ENCODE measurements at regions not wholly inside any gene's neighbourhood (a gene's known extent, or its start where the extent isn't known, plus 50 kb on each side); places are given as distances from the start of the nearest gene placed in this dataset.

DNA sequence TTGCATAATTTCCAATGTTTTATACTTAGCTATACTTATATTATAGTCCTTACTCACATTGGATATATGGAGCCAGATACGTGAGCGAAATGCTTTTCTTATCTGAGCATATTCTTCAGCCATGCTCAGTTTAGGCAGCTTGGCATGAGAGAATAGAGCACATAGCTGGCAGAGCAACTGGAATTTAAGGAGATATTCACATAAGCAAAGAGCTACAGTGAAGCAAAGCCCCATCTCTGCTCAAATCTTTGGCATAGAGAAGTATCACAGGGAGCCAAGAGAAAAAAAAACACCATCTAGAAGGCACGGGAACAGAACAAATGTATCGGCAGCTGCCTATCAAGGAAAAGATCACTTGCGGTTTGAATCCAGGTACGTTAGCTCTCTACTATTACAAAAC lies 734.2 kb upstream of the KIF2B start:
- Histone ChIP-seq H4K20me1 (ENCODE audit: insufficient read depth, low read length) (no peaks in the 10 kb centered on the region), H3K27me3 (ENCODE audit: low read depth, low read length) (no peaks in the 10 kb centered on the region), H3K9me3 (ENCODE audit: insufficient read depth, low read length) (no peaks in the 10 kb centered on the region), H2AFZ (ENCODE audit: low read depth, low read length) (no peak overlapping the region), H3K4me3 (ENCODE audit: low read length) (no peak overlapping the region), H3K79me2 (ENCODE audit: low read length) (no peaks in the 10 kb centered on the region), H3K36me3 (replicated peaks; ENCODE audit: low read depth, low read length) (no peaks in the 10 kb centered on the region), H3K27ac (ENCODE audit: low read length) (no peak overlapping the region), H3K4me1 (ENCODE audit: low read length) (no peaks in the 10 kb centered on the region), H3K9ac (ENCODE audit: low read length) (no peak overlapping the region), H3K4me2 (ENCODE audit: low read length) (no peak overlapping the region)
- no peak for TF ChIP-seq EZH2phosphoT487 (IDR thresholded peaks at IDR 0.05; ENCODE audit: low read depth)
- TF ChIP-seq, protein P1, sequence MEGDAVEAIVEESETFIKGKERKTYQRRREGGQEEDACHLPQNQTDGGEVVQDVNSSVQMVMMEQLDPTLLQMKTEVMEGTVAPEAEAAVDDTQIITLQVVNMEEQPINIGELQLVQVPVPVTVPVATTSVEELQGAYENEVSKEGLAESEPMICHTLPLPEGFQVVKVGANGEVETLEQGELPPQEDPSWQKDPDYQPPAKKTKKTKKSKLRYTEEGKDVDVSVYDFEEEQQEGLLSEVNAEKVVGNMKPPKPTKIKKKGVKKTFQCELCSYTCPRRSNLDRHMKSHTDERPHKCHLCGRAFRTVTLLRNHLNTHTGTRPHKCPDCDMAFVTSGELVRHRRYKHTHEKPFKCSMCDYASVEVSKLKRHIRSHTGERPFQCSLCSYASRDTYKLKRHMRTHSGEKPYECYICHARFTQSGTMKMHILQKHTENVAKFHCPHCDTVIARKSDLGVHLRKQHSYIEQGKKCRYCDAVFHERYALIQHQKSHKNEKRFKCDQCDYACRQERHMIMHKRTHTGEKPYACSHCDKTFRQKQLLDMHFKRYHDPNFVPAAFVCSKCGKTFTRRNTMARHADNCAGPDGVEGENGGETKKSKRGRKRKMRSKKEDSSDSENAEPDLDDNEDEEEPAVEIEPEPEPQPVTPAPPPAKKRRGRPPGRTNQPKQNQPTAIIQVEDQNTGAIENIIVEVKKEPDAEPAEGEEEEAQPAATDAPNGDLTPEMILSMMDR (IDR thresholded peaks at IDR 0.05; ENCODE audit: low read depth, low read length): no peak

DNA sequence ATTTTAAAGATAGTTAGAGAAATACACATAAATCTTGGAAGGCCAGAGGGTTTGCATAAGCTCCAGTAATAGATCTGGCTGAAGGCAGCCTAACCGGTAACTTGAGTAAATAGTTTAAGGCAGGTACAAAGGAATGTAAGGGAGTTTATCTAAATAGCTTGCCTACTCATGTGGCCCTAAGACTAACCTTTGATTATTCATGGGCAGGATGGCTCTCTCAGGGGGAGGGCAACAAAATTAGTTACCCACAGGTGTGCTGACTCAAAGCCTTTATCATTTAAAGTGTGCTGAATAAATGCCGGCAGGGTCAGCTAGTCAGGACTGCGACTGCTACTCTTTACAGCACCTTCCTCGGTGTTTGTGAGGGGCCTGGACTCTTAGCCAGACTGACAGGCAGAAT lies 761.3 kb upstream of the KIF2B start:
- TF ChIP-seq EZH2phosphoT487 (IDR thresholded peaks at IDR 0.05; ENCODE audit: low read depth): no peak
- TF ChIP-seq, protein P1 (IDR thresholded peaks at IDR 0.05; ENCODE audit: low read depth, low read length): no peak
- no peaks in the 10 kb centered on the region for H3K79me2 ChIP-seq (ENCODE audit: low read length)
- no peaks in the 10 kb centered on the region for H3K9me3 ChIP-seq (ENCODE audit: insufficient read depth, low read length)
- H3K4me2 ChIP-seq (ENCODE audit: low read length): no peak overlapping the region
- no peaks in the 10 kb centered on the region for H3K4me1 ChIP-seq (ENCODE audit: low read length)
- no peaks in the 10 kb centered on the region for H3K36me3 ChIP-seq (replicated peaks; ENCODE audit: low read depth, low read length)
- H3K27me3 ChIP-seq (ENCODE audit: low read depth, low read length): no peaks in the 10 kb centered on the region
- H3K9ac ChIP-seq (ENCODE audit: low read length): no peak overlapping the region
- H3K27ac ChIP-seq (ENCODE audit: low read length): no peak overlapping the region
- no peaks in the 10 kb centered on the region for H4K20me1 ChIP-seq (ENCODE audit: insufficient read depth, low read length)
- H3K4me3 ChIP-seq (ENCODE audit: low read length): no peak overlapping the region
- no peak overlapping the region for H2AFZ ChIP-seq (ENCODE audit: low read depth, low read length)

DNA sequence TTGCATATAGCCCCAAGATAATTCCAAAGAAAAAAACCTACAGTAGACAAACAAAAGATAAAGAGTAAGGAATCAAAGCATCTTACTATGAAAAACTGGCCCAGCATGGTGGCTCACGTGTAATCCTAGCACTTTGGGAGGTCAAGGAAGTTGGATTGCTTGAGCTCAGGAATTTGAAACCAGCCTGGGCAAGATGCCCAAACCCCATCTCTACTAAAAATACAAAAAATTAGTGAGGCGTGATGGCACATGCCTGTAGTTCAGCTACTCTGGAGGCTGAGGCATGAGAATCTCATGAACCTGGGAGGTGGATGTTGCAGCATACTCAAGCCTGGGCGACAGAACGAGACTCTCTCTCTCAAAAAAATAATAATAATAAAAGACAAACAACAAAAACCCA lies 764.7 kb upstream of the KIF2B start:
- Histone ChIP-seq H2AFZ (ENCODE audit: low read depth, low read length) (no peak overlapping the region), H3K9me3 (ENCODE audit: insufficient read depth, low read length) (no peaks in the 10 kb centered on the region), H3K4me3 (ENCODE audit: low read length) (no peak overlapping the region), H3K9ac (ENCODE audit: low read length) (no peak overlapping the region), H3K4me1 (ENCODE audit: low read length) (no peaks in the 10 kb centered on the region), H3K27ac (ENCODE audit: low read length) (no peak overlapping the region), H4K20me1 (ENCODE audit: insufficient read depth, low read length) (no peaks in the 10 kb centered on the region), H3K27me3 (ENCODE audit: low read depth, low read length) (no peaks in the 10 kb centered on the region), H3K36me3 (replicated peaks; ENCODE audit: low read depth, low read length) (no peaks in the 10 kb centered on the region), H3K79me2 (ENCODE audit: low read length) (no peaks in the 10 kb centered on the region), H3K4me2 (ENCODE audit: low read length) (no peak overlapping the region)
- TF ChIP-seq, protein P1 (IDR thresholded peaks at IDR 0.05; ENCODE audit: low read depth, low read length): no peak
- no peak for TF ChIP-seq EZH2phosphoT487 (IDR thresholded peaks at IDR 0.05; ENCODE audit: low read depth)

- Histone ChIP-seq H2AFZ (ENCODE audit: low read depth, low read length) (no peak overlapping the region), H3K9ac (ENCODE audit: low read length) (no peak overlapping the region), H4K20me1 (ENCODE audit: insufficient read depth, low read length) (no peaks in the 10 kb centered on the region), H3K79me2 (ENCODE audit: low read length) (no peaks in the 10 kb centered on the region), H3K27me3 (ENCODE audit: low read depth, low read length) (no peaks in the 10 kb centered on the region), H3K36me3 (replicated peaks; ENCODE audit: low read depth, low read length) (no peaks in the 10 kb centered on the region), H3K4me3 (ENCODE audit: low read length) (no peak overlapping the region), H3K4me2 (ENCODE audit: low read length) (no peak overlapping the region), H3K27ac (ENCODE audit: low read length) (no peak overlapping the region), H3K4me1 (ENCODE audit: low read length) (no peaks in the 10 kb centered on the region), H3K9me3 (ENCODE audit: insufficient read depth, low read length) (no peaks in the 10 kb centered on the region)
- TF ChIP-seq, protein P1 (IDR thresholded peaks at IDR 0.05; ENCODE audit: low read depth, low read length): no peak
- no peak for TF ChIP-seq EZH2phosphoT487 (IDR thresholded peaks at IDR 0.05; ENCODE audit: low read depth)
These were observed 775.9 kb upstream of the KIF2B start for GRCh38 chr17:53046781-53047180.
